Cardiac muscle cell (in vitro differentiated cells and primary cell): ENCODE measurements at regions not wholly inside any gene's neighbourhood (a gene's known extent, or its start where the extent isn't known, plus 50 kb on each side); places are given as distances from the start of the nearest gene placed in this dataset.

Source experiments
- DNase-seq, 2 donors: peaks; one replicate each; pipeline versions ENCODE4 v3.0.0 to v3.0.0-alpha.2; 2010 to 2017; ENCODE audit warnings: low read depth in 1 of 2, low spot score in 1 of 2
- H3K27ac ChIP-seq: fragments of 200-600 bp; sonication (generic); 2 replicates; pipeline ENCODE4 v1.5.1; 2016
- H3K27me3 ChIP-seq: fragments of 200-600 bp; sonication (generic); 2 replicates; pipeline ENCODE4 v1.6.0; 2016; ENCODE audit warnings: control low read depth
- H3K36me3 ChIP-seq: fragments of 200-600 bp; sonication (generic); 2 replicates; pipeline ENCODE4 v1.5.1; 2016; ENCODE audit warnings: control low read depth
- H3K4me1 ChIP-seq: fragments of 200-600 bp; sonication (generic); 2 replicates; pipeline ENCODE4 v1.8.1; 2017; ENCODE audit warnings: low read depth, mild to moderate bottlenecking, mixed run types
- H3K4me3 ChIP-seq: fragments of 200-600 bp; sonication (generic); 2 replicates; pipeline ENCODE4 v1.5.1; 2016; ENCODE audit warnings: mild to moderate bottlenecking
- H3K9me3 ChIP-seq: fragments of 200-600 bp; sonication (generic); 2 replicates; pipeline ENCODE4 v1.5.1; 2017; ENCODE audit warnings: low read depth, mild to moderate bottlenecking, control low read depth
- TF ChIP-seq, protein P1 (sequence below): IDR thresholded peaks from 2 replicates; pipeline ENCODE4 v1.5.1; 2012; ENCODE audit warnings: low read depth, mild to moderate bottlenecking, low read length

DNA sequence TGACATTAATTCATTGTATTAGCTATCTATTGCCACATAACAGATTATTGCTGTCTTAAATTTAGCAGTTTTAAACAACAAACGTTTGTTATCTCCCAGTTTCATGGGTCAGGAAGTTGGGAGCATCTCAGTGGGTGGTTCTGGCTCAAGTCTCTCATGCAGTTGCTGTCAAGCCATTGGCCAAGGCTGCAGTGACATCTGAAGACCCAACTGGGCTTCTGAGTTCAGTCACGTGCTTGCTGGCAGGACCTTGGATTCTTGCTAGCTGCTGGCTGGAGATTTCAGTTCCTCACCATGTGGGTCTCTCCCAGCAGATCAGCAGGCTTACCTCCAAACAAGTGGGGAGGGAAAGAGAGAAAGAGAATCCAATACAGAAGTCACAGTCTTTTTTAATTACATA is 152.6 kb upstream of the EXOC2 start:
- Histone ChIP-seq H3K36me3 (no peaks in the 10 kb centered on the region), H3K4me3 (no peak overlapping the region), H3K27me3 (peaks cover 17% of the 10 kb centered on the region), H3K27ac (no peak overlapping the region), H3K4me1 (no peaks in the 10 kb centered on the region), H3K9me3 (no peaks in the 10 kb centered on the region)
- DNase-seq, result no peak
- TF ChIP-seq, protein P1, sequence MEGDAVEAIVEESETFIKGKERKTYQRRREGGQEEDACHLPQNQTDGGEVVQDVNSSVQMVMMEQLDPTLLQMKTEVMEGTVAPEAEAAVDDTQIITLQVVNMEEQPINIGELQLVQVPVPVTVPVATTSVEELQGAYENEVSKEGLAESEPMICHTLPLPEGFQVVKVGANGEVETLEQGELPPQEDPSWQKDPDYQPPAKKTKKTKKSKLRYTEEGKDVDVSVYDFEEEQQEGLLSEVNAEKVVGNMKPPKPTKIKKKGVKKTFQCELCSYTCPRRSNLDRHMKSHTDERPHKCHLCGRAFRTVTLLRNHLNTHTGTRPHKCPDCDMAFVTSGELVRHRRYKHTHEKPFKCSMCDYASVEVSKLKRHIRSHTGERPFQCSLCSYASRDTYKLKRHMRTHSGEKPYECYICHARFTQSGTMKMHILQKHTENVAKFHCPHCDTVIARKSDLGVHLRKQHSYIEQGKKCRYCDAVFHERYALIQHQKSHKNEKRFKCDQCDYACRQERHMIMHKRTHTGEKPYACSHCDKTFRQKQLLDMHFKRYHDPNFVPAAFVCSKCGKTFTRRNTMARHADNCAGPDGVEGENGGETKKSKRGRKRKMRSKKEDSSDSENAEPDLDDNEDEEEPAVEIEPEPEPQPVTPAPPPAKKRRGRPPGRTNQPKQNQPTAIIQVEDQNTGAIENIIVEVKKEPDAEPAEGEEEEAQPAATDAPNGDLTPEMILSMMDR, result no peak

DNA sequence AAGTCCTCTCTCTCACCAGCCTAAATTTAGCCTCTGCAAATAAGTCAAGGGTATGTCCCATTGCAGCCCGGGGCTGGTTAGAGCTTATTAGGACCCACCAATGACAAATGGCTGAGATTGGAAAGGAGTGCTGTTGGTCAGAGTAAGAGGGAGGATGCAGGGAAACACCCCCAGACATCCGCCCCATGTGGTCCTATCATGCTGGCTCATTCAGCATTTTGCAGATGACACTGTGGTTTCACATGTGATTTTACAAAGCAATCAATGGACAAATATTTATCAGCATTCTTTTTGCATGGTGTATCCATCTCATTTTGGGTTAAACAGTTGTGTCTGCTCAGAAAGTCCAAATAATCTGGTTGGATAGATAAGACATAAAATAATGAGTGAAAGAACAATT is 152.2 kb upstream of the EXOC2 start:
- H3K9me3 ChIP-seq, result no peaks in the 10 kb centered on the region
- no peak for DNase-seq
- TF ChIP-seq, protein P1, result no peak

DNA sequence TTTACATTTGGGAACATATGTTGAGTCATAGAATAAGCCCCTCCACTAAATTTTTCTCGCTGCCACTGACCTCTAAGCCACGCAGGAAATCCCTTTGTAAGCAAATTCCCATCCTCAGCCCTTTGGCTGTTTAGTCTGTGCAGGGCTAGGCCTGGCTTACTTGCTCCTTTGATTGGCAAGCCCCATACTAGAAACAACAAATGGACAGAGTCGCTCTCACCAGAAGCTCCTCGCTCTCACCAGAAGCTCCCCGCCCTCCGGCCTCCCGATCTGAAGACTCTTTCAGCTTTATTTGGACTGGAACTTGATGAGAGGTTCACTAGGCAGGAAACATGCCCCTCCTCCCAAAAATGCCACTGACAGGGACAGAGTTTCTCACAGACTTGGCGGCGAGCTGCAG is 149.2 kb upstream of the EXOC2 start:
- Histone ChIP-seq H3K27ac (no peak overlapping the region), H3K27me3 (peaks cover 12% of the 10 kb centered on the region), H3K36me3 (no peaks in the 10 kb centered on the region), H3K4me1 (peaks cover 2% of the 10 kb centered on the region), H3K9me3 (no peaks in the 10 kb centered on the region), H3K4me3 (no peak overlapping the region)
- DNase-seq, result peak in 1 of 2 donors; percentile 14
- TF ChIP-seq, protein P1, result no peak

More for the DNA sequence above, 152.2 kb upstream of the EXOC2 start:
- H3K4me1 ChIP-seq, result no peaks in the 10 kb centered on the region
- H3K36me3 ChIP-seq, result no peaks in the 10 kb centered on the region
- H3K27ac ChIP-seq, result no peak overlapping the region
- no peak overlapping the region for H3K4me3 ChIP-seq
- peaks cover 17% of the 10 kb centered on the region for H3K27me3 ChIP-seq

DNA sequence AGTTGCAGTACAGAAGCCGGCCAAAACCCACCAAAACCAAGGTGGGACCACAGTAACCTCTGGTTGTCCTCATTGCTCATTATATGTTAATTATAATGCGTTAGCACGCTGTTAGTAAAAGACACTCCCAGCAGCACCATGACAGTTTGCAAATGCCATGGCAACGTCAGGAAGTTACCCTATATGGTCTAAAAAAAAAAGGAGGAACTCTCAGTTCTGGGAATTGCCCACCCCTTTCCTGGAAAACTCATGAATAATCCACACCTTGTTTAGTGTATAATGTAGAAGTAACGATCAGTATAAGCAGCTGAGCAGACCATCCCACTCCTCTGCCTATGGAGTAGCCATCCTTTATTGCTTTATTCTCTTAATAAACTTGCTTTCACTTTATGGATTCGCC is 148.6 kb upstream of the EXOC2 start:
- H3K27ac ChIP-seq, result no peak overlapping the region
- H3K4me3 ChIP-seq, result no peak overlapping the region
- peaks cover 8% of the 10 kb centered on the region for H3K27me3 ChIP-seq

DNA sequence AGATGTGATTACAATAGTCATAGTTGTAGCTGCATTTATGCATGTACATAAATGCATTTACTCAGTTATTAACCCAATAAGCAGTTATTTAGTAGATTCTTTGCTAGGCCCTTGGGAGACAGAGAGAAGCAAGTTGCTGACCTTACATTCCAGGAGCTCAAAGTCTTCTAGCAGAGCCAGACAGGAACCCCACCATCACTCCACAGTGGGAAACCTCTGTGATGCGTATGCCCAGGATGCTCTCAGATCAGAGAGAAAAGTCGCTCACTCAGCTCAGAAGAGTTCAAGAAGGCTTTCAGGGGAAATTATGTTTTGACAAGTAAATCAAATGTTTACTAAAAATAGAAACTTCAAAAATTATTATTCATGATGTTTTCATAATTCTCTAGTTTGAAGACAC is 146.3 kb upstream of the EXOC2 start:
- Histone ChIP-seq H3K4me1 (peaks cover 27% of the 10 kb centered on the region), H3K36me3 (no peaks in the 10 kb centered on the region), H3K4me3 (no peak overlapping the region), H3K27ac (no peak overlapping the region), H3K27me3 (no peaks in the 10 kb centered on the region), H3K9me3 (no peaks in the 10 kb centered on the region)
- DNase-seq, result no peak
- TF ChIP-seq, protein P1, result no peak

More for the DNA sequence above, 148.6 kb upstream of the EXOC2 start:
- Histone ChIP-seq H3K4me1 (peaks cover 7% of the 10 kb centered on the region), H3K36me3 (no peaks in the 10 kb centered on the region), H3K9me3 (no peaks in the 10 kb centered on the region)
- no peak for DNase-seq
- TF ChIP-seq, protein P1, result no peak

DNA sequence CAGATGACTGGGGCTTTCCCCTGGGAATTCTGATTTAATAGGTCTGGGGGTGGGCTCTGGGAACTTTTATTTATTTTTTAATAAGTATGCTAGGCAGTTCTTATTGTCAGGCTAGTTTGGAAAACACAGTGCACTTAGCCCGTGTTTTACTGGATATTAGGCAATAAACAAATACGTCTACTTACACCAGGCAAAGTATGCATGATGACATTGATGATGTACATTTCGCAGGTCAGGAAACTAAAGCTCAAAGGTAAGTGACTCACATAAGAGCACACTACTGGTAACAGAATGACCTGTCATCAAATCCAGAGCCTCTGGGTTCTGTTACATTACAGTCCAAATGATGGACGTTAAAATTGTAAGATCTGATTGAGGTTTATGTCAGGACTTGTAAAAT is 144.4 kb upstream of the EXOC2 start:
- no peak for DNase-seq
- TF ChIP-seq, protein P1, result no peak

More for the DNA sequence above, 144.4 kb upstream of the EXOC2 start:
- H3K27me3 ChIP-seq, result no peaks in the 10 kb centered on the region
- no peak overlapping the region for H3K4me3 ChIP-seq
- peaks cover 27% of the 10 kb centered on the region for H3K4me1 ChIP-seq
- no peak overlapping the region for H3K27ac ChIP-seq
- no peaks in the 10 kb centered on the region for H3K9me3 ChIP-seq
- H3K36me3 ChIP-seq, result no peaks in the 10 kb centered on the region
